SH-SY5Y (cell line): ENCODE measurements at regions not wholly inside any gene's neighbourhood (a gene's known extent, or its start where the extent isn't known, plus 50 kb on each side); places are given as distances from the start of the nearest gene placed in this dataset.

Source experiments
- GATA2 ChIP-seq: IDR thresholded peaks from 2 replicates; pipeline ENCODE4 v1.6.1; 2011; ENCODE audit warnings: mild to moderate bottlenecking, low read depth, low read length
- GATA3 ChIP-seq: IDR thresholded peaks from 2 replicates; pipeline ENCODE4 v1.6.1; 2011; ENCODE audit warnings: low read depth, mild to moderate bottlenecking, low read length, moderate library complexity

DNA sequence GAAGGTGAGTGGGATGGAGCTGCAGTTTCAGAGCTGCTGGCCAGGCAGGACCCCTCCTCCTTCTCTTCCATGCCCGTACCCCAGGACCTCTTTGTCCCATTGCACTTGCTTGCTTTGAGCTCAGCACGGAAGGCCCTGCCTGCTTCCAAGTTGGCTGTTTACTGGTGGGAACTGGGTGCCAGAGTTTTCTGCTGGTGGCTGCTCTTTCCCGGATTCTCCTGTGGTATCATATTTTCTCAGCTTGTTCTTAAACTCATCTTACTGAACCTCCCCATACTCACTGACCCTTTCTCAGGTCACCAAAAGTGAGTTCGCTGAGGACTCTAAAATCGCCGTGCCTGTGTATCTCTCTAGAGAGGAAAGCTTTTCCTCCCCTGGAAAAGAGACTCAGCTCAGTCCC lies 297.7 kb upstream of the TNP1 start:
- no peak for TF ChIP-seq GATA2
- no peak for TF ChIP-seq GATA3
